WTC11 (cell line): ENCODE measurements at regions not wholly inside any gene's neighbourhood (a gene's known extent, or its start where the extent isn't known, plus 50 kb on each side); places are given as distances from the start of the nearest gene placed in this dataset.

Experiments used
- ATAC-seq: fragments of 200-7000 bp; cut with Tn5 transposase; 2 replicates; pipeline ENCODE4 v1.10.0; 2021; ENCODE audit warnings: mild to moderate bottlenecking, moderate library complexity
- CTCF ChIA-PET: fragments of 300-600 bp; sonication (Branson Sonifier 250); formaldehyde crosslinking; loops from one replicate; lab custom pipeline; 2021; ENCODE audit warnings: antibody characterized with exemption; lab: Charles Lee
- POLR2A ChIA-PET: fragments of 350-600 bp; sonication (Branson Sonifier 250); formaldehyde crosslinking; loops from one replicate; lab custom pipeline; 2021; ENCODE audit warnings: antibody characterized with exemption; lab: Charles Lee
- DNase-seq: peaks from one replicate; pipeline ENCODE4 v3.0.0; 2021; ENCODE audit warnings: low spot score
- H3K27ac Mint-ChIP-seq: 2 replicates; pipeline ENCODE4 v1.8.0; 2021; ENCODE audit warnings: mixed read lengths
- H3K27me3 Mint-ChIP-seq: 2 replicates; pipeline ENCODE4 v1.8.0; 2021; ENCODE audit warnings: low read depth, mild to moderate bottlenecking, moderate library complexity, mixed read lengths
- H3K36me3 Mint-ChIP-seq: 2 replicates; pipeline ENCODE4 v1.8.0; 2021; ENCODE audit warnings: mixed read lengths
- H3K4me1 Mint-ChIP-seq: 2 replicates; pipeline ENCODE4 v1.8.0; 2022; ENCODE audit warnings: mixed read lengths
- H3K4me3 Mint-ChIP-seq: 2 replicates; pipeline ENCODE4 v1.8.0; 2021; ENCODE audit warnings: mild to moderate bottlenecking, moderate library complexity, mixed read lengths
- H3K9me3 Mint-ChIP-seq: 2 replicates; pipeline ENCODE4 v1.8.0; 2021; ENCODE audit warnings: mixed read lengths
- JAZF1 ChIP-seq: fragments of 250-450 bp; sonication (Bioruptor Pico); IDR thresholded peaks from 2 replicates; pipeline ENCODE4 v1.9.0; 2021; ENCODE audit warnings: moderate library complexity, mild to moderate bottlenecking, inconsistent platforms
- KAT7 ChIP-seq: sonication (generic); formaldehyde crosslinking; IDR thresholded peaks from 2 replicates; pipeline ENCODE4 v1.8.1; 2023; ENCODE audit warnings: missing genetic modification reagents, mild to moderate bottlenecking, borderline replicate concordance
- MXD4 ChIP-seq: fragments of 250-450 bp; sonication (Bioruptor Pico); IDR thresholded peaks from 2 replicates; pipeline ENCODE4 v1.8.0; 2021; ENCODE audit warnings: mild to moderate bottlenecking, moderate library complexity, borderline replicate concordance
- NFE2L1 ChIP-seq: sonication (generic); formaldehyde crosslinking; IDR thresholded peaks from 2 replicates; pipeline ENCODE4 v1.8.1; 2023; ENCODE audit warnings: missing genetic modification reagents
- NFYB ChIP-seq: sonication (generic); formaldehyde crosslinking; conservative IDR thresholded peaks from 2 replicates; pipeline ENCODE4 v1.8.0; 2022; ENCODE audit warnings: low read depth, missing genetic modification reagents
- OVOL2 ChIP-seq: fragments of 250-450 bp; sonication (Bioruptor Pico); IDR thresholded peaks from 2 replicates; pipeline ENCODE4 v1.9.0; 2021; ENCODE audit warnings: mild to moderate bottlenecking, borderline replicate concordance
- RORB ChIP-seq: fragments of 250-450 bp; sonication (Bioruptor Pico); IDR thresholded peaks from 2 replicates; pipeline ENCODE4 v1.9.0; 2021; ENCODE audit warnings: mild to moderate bottlenecking
- SP1 ChIP-seq: sonication (generic); formaldehyde crosslinking; conservative IDR thresholded peaks from 2 replicates; pipeline ENCODE4 v1.8.1; 2022; ENCODE audit warnings: missing genetic modification reagents
- TCF7 ChIP-seq: sonication (generic); formaldehyde crosslinking; IDR thresholded peaks from 2 replicates; pipeline ENCODE4 v1.8.0; 2022; ENCODE audit warnings: mild to moderate bottlenecking, low read depth, missing genetic modification reagents, moderate library complexity
- ZNF263 ChIP-seq: sonication (generic); formaldehyde crosslinking; IDR thresholded peaks from 2 replicates; pipeline ENCODE4 v1.8.1; 2022; ENCODE audit warnings: low read depth, mild to moderate bottlenecking, moderate library complexity, missing genetic modification reagents
- ZNF396 ChIP-seq: fragments of 250-450 bp; sonication (Bioruptor Pico); IDR thresholded peaks from 2 replicates; pipeline ENCODE4 v1.8.0; 2021; ENCODE audit warnings: mild to moderate bottlenecking, moderate library complexity, borderline replicate concordance
- TF ChIP-seq, protein P1 (sequence below): sonication (generic); formaldehyde crosslinking; conservative IDR thresholded peaks from 2 replicates; pipeline ENCODE4 v1.8.1; 2023; ENCODE audit warnings: mild to moderate bottlenecking, low read depth, missing genetic modification reagents, moderate library complexity
- TF ChIP-seq, protein P2 (sequence below): sonication (generic); formaldehyde crosslinking; IDR thresholded peaks from 2 replicates; pipeline ENCODE4 v1.8.1; 2023; ENCODE audit warnings: mild to moderate bottlenecking, missing genetic modification reagents, borderline replicate concordance
- TF ChIP-seq, protein P3 (sequence below): fragments of 250-450 bp; sonication (Bioruptor Pico); IDR thresholded peaks from 2 replicates; pipeline ENCODE4 v2.1.2; 2022; ENCODE audit warnings: mild to moderate bottlenecking, moderate library complexity
- TF ChIP-seq, protein P4 (sequence below): sonication (generic); formaldehyde crosslinking; IDR thresholded peaks from 2 replicates; pipeline ENCODE4 v1.8.1; 2023; ENCODE audit warnings: mild to moderate bottlenecking, missing genetic modification reagents, moderate library complexity
- TF ChIP-seq, protein P5 (sequence below): fragments of 250-450 bp; sonication (Bioruptor Pico); IDR thresholded peaks from 2 replicates; pipeline ENCODE4 v1.9.0; 2021; ENCODE audit warnings: moderate library complexity, mild to moderate bottlenecking, inconsistent platforms, borderline replicate concordance
- TF ChIP-seq, protein P6 (sequence below): fragments of 250-450 bp; sonication (Bioruptor Pico); IDR thresholded peaks from 2 replicates; pipeline ENCODE4 v1.9.0; 2021; ENCODE audit warnings: mild to moderate bottlenecking, borderline replicate concordance
- TF ChIP-seq, protein P7 (sequence below): sonication (generic); formaldehyde crosslinking; IDR thresholded peaks from 2 replicates; pipeline ENCODE4 v1.8.0; 2023; ENCODE audit warnings: missing genetic modification reagents

DNA sequence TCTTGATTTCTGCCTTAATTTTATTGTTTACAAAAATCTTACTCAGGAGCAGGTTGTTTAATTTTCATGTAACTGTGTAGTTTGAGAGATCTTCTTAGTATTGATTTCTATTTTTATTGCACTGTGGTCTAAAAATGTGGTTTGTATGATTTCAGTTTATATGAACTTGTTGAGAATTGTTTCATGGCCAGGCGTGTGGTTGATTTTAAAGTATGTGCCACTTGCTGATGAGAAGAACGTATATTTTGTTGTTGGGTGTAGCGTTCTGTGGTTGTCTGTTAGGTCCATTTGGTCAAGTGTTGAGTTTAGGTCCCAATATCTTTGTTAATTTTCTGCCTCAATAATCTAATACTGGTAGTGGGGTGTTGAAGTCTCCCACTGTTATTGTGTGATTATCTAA lies 996.8 kb downstream of the PCDH19 start (continued):
- TF ChIP-seq, protein P1, sequence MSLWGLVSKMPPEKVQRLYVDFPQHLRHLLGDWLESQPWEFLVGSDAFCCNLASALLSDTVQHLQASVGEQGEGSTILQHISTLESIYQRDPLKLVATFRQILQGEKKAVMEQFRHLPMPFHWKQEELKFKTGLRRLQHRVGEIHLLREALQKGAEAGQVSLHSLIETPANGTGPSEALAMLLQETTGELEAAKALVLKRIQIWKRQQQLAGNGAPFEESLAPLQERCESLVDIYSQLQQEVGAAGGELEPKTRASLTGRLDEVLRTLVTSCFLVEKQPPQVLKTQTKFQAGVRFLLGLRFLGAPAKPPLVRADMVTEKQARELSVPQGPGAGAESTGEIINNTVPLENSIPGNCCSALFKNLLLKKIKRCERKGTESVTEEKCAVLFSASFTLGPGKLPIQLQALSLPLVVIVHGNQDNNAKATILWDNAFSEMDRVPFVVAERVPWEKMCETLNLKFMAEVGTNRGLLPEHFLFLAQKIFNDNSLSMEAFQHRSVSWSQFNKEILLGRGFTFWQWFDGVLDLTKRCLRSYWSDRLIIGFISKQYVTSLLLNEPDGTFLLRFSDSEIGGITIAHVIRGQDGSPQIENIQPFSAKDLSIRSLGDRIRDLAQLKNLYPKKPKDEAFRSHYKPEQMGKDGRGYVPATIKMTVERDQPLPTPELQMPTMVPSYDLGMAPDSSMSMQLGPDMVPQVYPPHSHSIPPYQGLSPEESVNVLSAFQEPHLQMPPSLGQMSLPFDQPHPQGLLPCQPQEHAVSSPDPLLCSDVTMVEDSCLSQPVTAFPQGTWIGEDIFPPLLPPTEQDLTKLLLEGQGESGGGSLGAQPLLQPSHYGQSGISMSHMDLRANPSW (CRISPR knock-in tag): no peak
- TF ChIP-seq, protein P2, sequence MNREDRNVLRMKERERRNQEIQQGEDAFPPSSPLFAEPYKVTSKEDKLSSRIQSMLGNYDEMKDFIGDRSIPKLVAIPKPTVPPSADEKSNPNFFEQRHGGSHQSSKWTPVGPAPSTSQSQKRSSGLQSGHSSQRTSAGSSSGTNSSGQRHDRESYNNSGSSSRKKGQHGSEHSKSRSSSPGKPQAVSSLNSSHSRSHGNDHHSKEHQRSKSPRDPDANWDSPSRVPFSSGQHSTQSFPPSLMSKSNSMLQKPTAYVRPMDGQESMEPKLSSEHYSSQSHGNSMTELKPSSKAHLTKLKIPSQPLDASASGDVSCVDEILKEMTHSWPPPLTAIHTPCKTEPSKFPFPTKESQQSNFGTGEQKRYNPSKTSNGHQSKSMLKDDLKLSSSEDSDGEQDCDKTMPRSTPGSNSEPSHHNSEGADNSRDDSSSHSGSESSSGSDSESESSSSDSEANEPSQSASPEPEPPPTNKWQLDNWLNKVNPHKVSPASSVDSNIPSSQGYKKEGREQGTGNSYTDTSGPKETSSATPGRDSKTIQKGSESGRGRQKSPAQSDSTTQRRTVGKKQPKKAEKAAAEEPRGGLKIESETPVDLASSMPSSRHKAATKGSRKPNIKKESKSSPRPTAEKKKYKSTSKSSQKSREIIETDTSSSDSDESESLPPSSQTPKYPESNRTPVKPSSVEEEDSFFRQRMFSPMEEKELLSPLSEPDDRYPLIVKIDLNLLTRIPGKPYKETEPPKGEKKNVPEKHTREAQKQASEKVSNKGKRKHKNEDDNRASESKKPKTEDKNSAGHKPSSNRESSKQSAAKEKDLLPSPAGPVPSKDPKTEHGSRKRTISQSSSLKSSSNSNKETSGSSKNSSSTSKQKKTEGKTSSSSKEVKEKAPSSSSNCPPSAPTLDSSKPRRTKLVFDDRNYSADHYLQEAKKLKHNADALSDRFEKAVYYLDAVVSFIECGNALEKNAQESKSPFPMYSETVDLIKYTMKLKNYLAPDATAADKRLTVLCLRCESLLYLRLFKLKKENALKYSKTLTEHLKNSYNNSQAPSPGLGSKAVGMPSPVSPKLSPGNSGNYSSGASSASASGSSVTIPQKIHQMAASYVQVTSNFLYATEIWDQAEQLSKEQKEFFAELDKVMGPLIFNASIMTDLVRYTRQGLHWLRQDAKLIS: no peak
- no peak for TF ChIP-seq JAZF1

DNA sequence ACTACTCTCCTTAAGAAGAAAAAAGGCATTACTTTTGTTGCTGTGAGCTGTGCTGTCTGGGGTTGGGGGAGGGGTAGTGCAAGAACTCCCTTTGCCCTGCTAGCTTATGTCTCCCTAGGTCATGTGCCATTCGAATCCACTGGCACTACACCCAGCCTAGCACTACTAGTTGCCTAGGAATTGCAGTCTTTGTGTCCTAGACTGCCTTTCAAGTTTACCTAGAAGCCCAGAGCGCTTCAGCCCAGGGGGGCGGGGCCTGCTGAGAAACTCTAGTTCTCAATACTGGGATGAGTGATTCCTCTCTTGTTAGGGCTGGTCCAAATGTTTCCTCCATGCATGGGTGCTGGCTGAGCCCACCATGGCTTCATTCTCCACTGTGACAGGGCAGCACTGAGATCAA lies 1011.5 kb downstream of the PCDH19 start:
- ChIA-PET POLR2A (no interaction called here), CTCF (no interaction called here)
- ATAC-seq: no peak; the same call in 1 of the 2 replicates
- TF ChIP-seq SP1 (CRISPR knock-in tag): no peak
- TF ChIP-seq, protein P3, sequence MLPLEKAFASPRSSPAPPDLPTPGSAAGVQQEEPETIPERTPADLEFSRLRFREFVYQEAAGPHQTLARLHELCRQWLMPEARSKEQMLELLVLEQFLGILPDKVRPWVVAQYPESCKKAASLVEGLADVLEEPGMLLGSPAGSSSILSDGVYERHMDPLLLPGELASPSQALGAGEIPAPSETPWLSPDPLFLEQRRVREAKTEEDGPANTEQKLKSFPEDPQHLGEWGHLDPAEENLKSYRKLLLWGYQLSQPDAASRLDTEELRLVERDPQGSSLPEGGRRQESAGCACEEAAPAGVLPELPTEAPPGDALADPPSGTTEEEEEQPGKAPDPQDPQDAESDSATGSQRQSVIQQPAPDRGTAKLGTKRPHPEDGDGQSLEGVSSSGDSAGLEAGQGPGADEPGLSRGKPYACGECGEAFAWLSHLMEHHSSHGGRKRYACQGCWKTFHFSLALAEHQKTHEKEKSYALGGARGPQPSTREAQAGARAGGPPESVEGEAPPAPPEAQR (CRISPR knock-in tag): no peak
- TF ChIP-seq, protein P4, sequence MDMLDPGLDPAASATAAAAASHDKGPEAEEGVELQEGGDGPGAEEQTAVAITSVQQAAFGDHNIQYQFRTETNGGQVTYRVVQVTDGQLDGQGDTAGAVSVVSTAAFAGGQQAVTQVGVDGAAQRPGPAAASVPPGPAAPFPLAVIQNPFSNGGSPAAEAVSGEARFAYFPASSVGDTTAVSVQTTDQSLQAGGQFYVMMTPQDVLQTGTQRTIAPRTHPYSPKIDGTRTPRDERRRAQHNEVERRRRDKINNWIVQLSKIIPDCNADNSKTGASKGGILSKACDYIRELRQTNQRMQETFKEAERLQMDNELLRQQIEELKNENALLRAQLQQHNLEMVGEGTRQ (CRISPR knock-in tag): no peak
- no peak for TF ChIP-seq NFE2L1 (CRISPR knock-in tag)
- TF ChIP-seq RORB (CRISPR knock-in tag): no peak
- TF ChIP-seq ZNF396 (CRISPR knock-in tag): no peak
- TF ChIP-seq OVOL2: no peak
- TF ChIP-seq, protein P5, sequence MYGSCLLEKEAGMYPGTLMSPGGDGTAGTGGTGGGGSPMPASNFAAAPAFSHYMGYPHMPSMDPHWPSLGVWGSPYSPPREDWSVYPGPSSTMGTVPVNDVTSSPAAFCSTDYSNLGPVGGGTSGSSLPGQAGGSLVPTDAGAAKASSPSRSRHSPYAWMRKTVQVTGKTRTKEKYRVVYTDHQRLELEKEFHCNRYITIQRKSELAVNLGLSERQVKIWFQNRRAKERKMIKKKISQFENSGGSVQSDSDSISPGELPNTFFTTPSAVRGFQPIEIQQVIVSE (CRISPR knock-in tag): no peak
- no peak for TF ChIP-seq MXD4 (CRISPR knock-in tag)
- no peak for TF ChIP-seq TCF7 (CRISPR knock-in tag)
- TF ChIP-seq KAT7 (CRISPR knock-in tag): no peak
- TF ChIP-seq, protein P6, sequence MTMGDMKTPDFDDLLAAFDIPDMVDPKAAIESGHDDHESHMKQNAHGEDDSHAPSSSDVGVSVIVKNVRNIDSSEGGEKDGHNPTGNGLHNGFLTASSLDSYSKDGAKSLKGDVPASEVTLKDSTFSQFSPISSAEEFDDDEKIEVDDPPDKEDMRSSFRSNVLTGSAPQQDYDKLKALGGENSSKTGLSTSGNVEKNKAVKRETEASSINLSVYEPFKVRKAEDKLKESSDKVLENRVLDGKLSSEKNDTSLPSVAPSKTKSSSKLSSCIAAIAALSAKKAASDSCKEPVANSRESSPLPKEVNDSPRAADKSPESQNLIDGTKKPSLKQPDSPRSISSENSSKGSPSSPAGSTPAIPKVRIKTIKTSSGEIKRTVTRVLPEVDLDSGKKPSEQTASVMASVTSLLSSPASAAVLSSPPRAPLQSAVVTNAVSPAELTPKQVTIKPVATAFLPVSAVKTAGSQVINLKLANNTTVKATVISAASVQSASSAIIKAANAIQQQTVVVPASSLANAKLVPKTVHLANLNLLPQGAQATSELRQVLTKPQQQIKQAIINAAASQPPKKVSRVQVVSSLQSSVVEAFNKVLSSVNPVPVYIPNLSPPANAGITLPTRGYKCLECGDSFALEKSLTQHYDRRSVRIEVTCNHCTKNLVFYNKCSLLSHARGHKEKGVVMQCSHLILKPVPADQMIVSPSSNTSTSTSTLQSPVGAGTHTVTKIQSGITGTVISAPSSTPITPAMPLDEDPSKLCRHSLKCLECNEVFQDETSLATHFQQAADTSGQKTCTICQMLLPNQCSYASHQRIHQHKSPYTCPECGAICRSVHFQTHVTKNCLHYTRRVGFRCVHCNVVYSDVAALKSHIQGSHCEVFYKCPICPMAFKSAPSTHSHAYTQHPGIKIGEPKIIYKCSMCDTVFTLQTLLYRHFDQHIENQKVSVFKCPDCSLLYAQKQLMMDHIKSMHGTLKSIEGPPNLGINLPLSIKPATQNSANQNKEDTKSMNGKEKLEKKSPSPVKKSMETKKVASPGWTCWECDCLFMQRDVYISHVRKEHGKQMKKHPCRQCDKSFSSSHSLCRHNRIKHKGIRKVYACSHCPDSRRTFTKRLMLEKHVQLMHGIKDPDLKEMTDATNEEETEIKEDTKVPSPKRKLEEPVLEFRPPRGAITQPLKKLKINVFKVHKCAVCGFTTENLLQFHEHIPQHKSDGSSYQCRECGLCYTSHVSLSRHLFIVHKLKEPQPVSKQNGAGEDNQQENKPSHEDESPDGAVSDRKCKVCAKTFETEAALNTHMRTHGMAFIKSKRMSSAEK: no peak
- no peak for TF ChIP-seq NFYB (CRISPR knock-in tag)
- TF ChIP-seq ZNF263: no peak
- TF ChIP-seq, protein P7, sequence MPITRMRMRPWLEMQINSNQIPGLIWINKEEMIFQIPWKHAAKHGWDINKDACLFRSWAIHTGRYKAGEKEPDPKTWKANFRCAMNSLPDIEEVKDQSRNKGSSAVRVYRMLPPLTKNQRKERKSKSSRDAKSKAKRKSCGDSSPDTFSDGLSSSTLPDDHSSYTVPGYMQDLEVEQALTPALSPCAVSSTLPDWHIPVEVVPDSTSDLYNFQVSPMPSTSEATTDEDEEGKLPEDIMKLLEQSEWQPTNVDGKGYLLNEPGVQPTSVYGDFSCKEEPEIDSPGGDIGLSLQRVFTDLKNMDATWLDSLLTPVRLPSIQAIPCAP: no peak
- H3K27ac Mint-ChIP-seq: no peak overlapping the region
- H3K36me3 Mint-ChIP-seq: no peaks in the 10 kb centered on the region
- H3K4me3 Mint-ChIP-seq: no peak overlapping the region
- no peaks in the 10 kb centered on the region for H3K27me3 Mint-ChIP-seq
- H3K9me3 Mint-ChIP-seq: no peaks in the 10 kb centered on the region
- DNase-seq: no peak
- H3K4me1 Mint-ChIP-seq: 0 out of 2 replicates have a peak, but pooled peaks cover 3% of the 10 kb centered on the region
